ENCODE measurements at regions not wholly inside any gene's neighbourhood (a gene's known extent, or its start where the extent isn't known, plus 50 kb on each side); places are given as distances from the start of the nearest gene placed in this dataset.
"Not testable (repeated sequence)": the region's sequence is repeated elsewhere in the genome, so short reads cannot be mapped to it uniquely, and the experiment has no call there.

- ATAC-seq (ENCODE audit: poor library complexity), result no peak
- CTCF ChIA-PET, result no interaction called here
- H3K36me3 ChIP-seq (ENCODE audit: insufficient read depth, low read length), result no peaks in the 10 kb centered on the region
These were observed 1332.0 kb upstream of the PCDH20 start for GRCh38 chr13:62747629-62748028.

GRCh38 chr13:62747152-62747551 lies 1331.5 kb upstream of the PCDH20 start:
- ChIA-PET POLR2A (no interaction called here), CTCF (no interaction called here)
- Mint-ChIP-seq H3K27ac (no peak overlapping the region), H3K4me3 (no peak overlapping the region), H3K36me3 (ENCODE audit: low read depth) (no peaks in the 10 kb centered on the region), H3K9me3 (peaks cover 8% of the 10 kb centered on the region), H3K4me1 (ENCODE audit: low read depth) (no peaks in the 10 kb centered on the region), H3K27me3 (no peaks in the 10 kb centered on the region)
- TF ChIP-seq CTCF (IDR thresholded peaks at IDR 0.05), result no peak
- Histone ChIP-seq H3K9me3 (ENCODE audit: control insufficient read depth in 1 of 2, insufficient read depth in 1 of 2, low read length in 2 of 2) (no peaks in the 10 kb centered on the region), H3K36me3 (ENCODE audit: insufficient read depth, low read length) (no peaks in the 10 kb centered on the region), H3K27me3 (ENCODE audit: control insufficient read depth in 1 of 2, insufficient read depth in 2 of 2, low read length in 2 of 2) (no peaks in the 10 kb centered on the region), H3K4me1 (ENCODE audit: insufficient read depth, low read length) (no peaks in the 10 kb centered on the region), H3K4me3 (ENCODE audit: low read length) (no peak overlapping the region), H3K27ac (ENCODE audit: low read depth in 1 of 2, low read length in 2 of 2) (no peak overlapping the region)
- intact Hi-C loops (cut with DNase I, micrococcal nuclease), result no loop called here
- ATAC-seq (ENCODE audit: poor library complexity) (no peak), DNase-seq (no peak)

More at GRCh38 chr13:62747629-62748028, 1332.0 kb upstream of the PCDH20 start:
- DNase-seq, result no peak
- H3K27me3 ChIP-seq (ENCODE audit: control insufficient read depth in 1 of 2, insufficient read depth in 2 of 2, low read length in 2 of 2), result no peaks in the 10 kb centered on the region
- Mint-ChIP-seq H3K36me3 (ENCODE audit: low read depth) (no peaks in the 10 kb centered on the region), H3K4me1 (ENCODE audit: low read depth) (no peaks in the 10 kb centered on the region), H3K27ac (no peak overlapping the region), H3K27me3 (no peaks in the 10 kb centered on the region), H3K4me3 (no peak overlapping the region), H3K9me3 (peaks cover 8% of the 10 kb centered on the region)
- POLR2A ChIA-PET, result no interaction called here
- H3K27ac ChIP-seq (ENCODE audit: low read depth in 1 of 2, low read length in 2 of 2), result no peak overlapping the region
- no peaks in the 10 kb centered on the region for H3K4me1 ChIP-seq (ENCODE audit: insufficient read depth, low read length)
- intact Hi-C loops (cut with DNase I, micrococcal nuclease), result no loop called here
- TF ChIP-seq CTCF (IDR thresholded peaks at IDR 0.05), result no peak
- no peaks in the 10 kb centered on the region for H3K9me3 ChIP-seq (ENCODE audit: control insufficient read depth in 1 of 2, insufficient read depth in 1 of 2, low read length in 2 of 2)
- no peak overlapping the region for H3K4me3 ChIP-seq (ENCODE audit: low read length)

GRCh38 chr13:62729746-62730145 lies 1314.1 kb upstream of the PCDH20 start:
- H3K27ac ChIP-seq (ENCODE audit: low read depth in 1 of 2, low read length in 2 of 2); H3K27me3 ChIP-seq (ENCODE audit: control insufficient read depth in 1 of 2, insufficient read depth in 2 of 2, low read length in 2 of 2); H3K36me3 ChIP-seq (ENCODE audit: insufficient read depth, low read length); DNase-seq; POLR2A ChIA-PET; H3K36me3 Mint-ChIP-seq (ENCODE audit: low read depth); H3K27me3 Mint-ChIP-seq; H3K27ac Mint-ChIP-seq; CTCF ChIA-PET; H3K4me1 Mint-ChIP-seq (ENCODE audit: low read depth); H3K9me3 Mint-ChIP-seq; H3K9me3 ChIP-seq (ENCODE audit: control insufficient read depth in 1 of 2, insufficient read depth in 1 of 2, low read length in 2 of 2); intact Hi-C loops (cut with DNase I, micrococcal nuclease); H3K4me1 ChIP-seq (ENCODE audit: insufficient read depth, low read length); H3K4me3 ChIP-seq (ENCODE audit: low read length); H3K4me3 Mint-ChIP-seq; ATAC-seq (ENCODE audit: poor library complexity): not testable (repeated sequence)

- no peak for ATAC-seq (ENCODE audit: poor library complexity)
- ChIA-PET POLR2A (no interaction called here), CTCF (no interaction called here)
- Histone ChIP-seq H3K27ac (ENCODE audit: low read depth in 1 of 2, low read length in 2 of 2) (no peak overlapping the region), H3K4me1 (ENCODE audit: insufficient read depth, low read length) (no peaks in the 10 kb centered on the region), H3K27me3 (ENCODE audit: control insufficient read depth in 1 of 2, insufficient read depth in 2 of 2, low read length in 2 of 2) (no peaks in the 10 kb centered on the region), H3K4me3 (ENCODE audit: low read length) (no peak overlapping the region), H3K9me3 (ENCODE audit: control insufficient read depth in 1 of 2, insufficient read depth in 1 of 2, low read length in 2 of 2) (peaks cover 0 to 4% of the 10 kb centered on the region in 2 experiments), H3K36me3 (ENCODE audit: insufficient read depth, low read length) (no peaks in the 10 kb centered on the region)
- Mint-ChIP-seq H3K4me3 (no peak overlapping the region), H3K27ac (no peak overlapping the region), H3K4me1 (ENCODE audit: low read depth) (no peaks in the 10 kb centered on the region), H3K9me3 (peaks cover 12% of the 10 kb centered on the region), H3K27me3 (no peaks in the 10 kb centered on the region), H3K36me3 (ENCODE audit: low read depth) (no peaks in the 10 kb centered on the region)
- intact Hi-C loops (cut with DNase I, micrococcal nuclease), result no loop called here
- TF ChIP-seq CTCF (IDR thresholded peaks at IDR 0.05), result no peak
- no peak for DNase-seq
These were observed 1306.2 kb upstream of the PCDH20 start for GRCh38 chr13:62721893-62722292.

GRCh38 chr13:62711948-62712347 lies 1296.3 kb upstream of the PCDH20 start:
- CTCF ChIA-PET; H3K27me3 Mint-ChIP-seq; H3K4me1 Mint-ChIP-seq (ENCODE audit: low read depth); H3K27ac Mint-ChIP-seq; H3K4me3 Mint-ChIP-seq; H3K4me1 ChIP-seq (ENCODE audit: insufficient read depth, low read length); POLR2A ChIA-PET; H3K27me3 ChIP-seq (ENCODE audit: control insufficient read depth in 1 of 2, insufficient read depth in 2 of 2, low read length in 2 of 2); ATAC-seq (ENCODE audit: poor library complexity); intact Hi-C loops (cut with DNase I, micrococcal nuclease); H3K9me3 Mint-ChIP-seq; DNase-seq; H3K36me3 ChIP-seq (ENCODE audit: insufficient read depth, low read length); H3K4me3 ChIP-seq (ENCODE audit: low read length); H3K36me3 Mint-ChIP-seq (ENCODE audit: low read depth); H3K27ac ChIP-seq (ENCODE audit: low read depth in 1 of 2, low read length in 2 of 2): not testable (repeated sequence)
- H3K9me3 ChIP-seq (ENCODE audit: control insufficient read depth in 1 of 2, insufficient read depth in 1 of 2, low read length in 2 of 2), result peaks cover 4 to 12% of the 10 kb centered on the region in 2 experiments
